ENCODE measurements at regions not wholly inside any gene's neighbourhood (a gene's known extent, or its start where the extent isn't known, plus 50 kb on each side); places are given as distances from the start of the nearest gene placed in this dataset.

- POLR2A ChIA-PET, result interaction anchor here (0.5 kb wide), 1 partner anchor 19 kb away, joined by 3 read pairs; no protein-coding TSS in a partner anchor
- H3K9me2 ChIP-seq (ENCODE audit: insufficient read depth, low read length), result no peaks in the 10 kb centered on the region
- H3K4me2 ChIP-seq (ENCODE audit: low read length), result no peak overlapping the region
- no peaks in the 10 kb centered on the region for H4K20me1 ChIP-seq (ENCODE audit: insufficient read depth, low read length)
- no peaks in the 10 kb centered on the region for H3K79me2 ChIP-seq (ENCODE audit: insufficient read depth, low read depth, low read length)
- no peak overlapping the region for H3K4me3 ChIP-seq (ENCODE audit: low read depth, low read length, poor library complexity, severe bottlenecking)
- H3K27ac ChIP-seq (ENCODE audit: low read depth, low read length, poor library complexity, severe bottlenecking), result no peak overlapping the region
- DNase-seq (ENCODE audit: low spot score), result no peak
- TF ChIP-seq CTCF (conservative IDR thresholded peaks at IDR 0.05; ENCODE audit: low read length) (no peak), EZH2phosphoT487 (IDR thresholded peaks at IDR 0.05; ENCODE audit: borderline replicate concordance, low read depth, low read length) (no peak)
- no peaks in the 10 kb centered on the region for H3K36me3 ChIP-seq (ENCODE audit: insufficient read depth, low read length)
- BruUV-seq (replicated peaks), result no TSS peak
- intact Hi-C loops (cut with micrococcal nuclease; ENCODE audit: unreplicated experiment), result loop anchor here (5.0 to 10.0 kb wide), 2 partner anchors 462 to 625 kb away; no protein-coding TSS in a partner anchor
- H3K9me3 ChIP-seq (ENCODE audit: low read length), result no peaks in the 10 kb centered on the region
- CTCF ChIA-PET (ENCODE audit: unreplicated experiment), result interaction anchor here (0.6 kb wide), 1 partner anchor 1477 kb away, joined by 3 read pairs; no protein-coding TSS in a partner anchor
- H3K4me1 ChIP-seq (ENCODE audit: insufficient read depth, low read length, poor library complexity, severe bottlenecking), result no peaks in the 10 kb centered on the region
- H2AFZ ChIP-seq (ENCODE audit: low read length), result no peak overlapping the region
Observed at GRCh38 chr2:2839782-2840531, 508.9 kb upstream of the MYT1L start.

- Histone ChIP-seq H3K79me2 (ENCODE audit: insufficient read depth, low read depth, low read length) (no peaks in the 10 kb centered on the region), H3K27ac (ENCODE audit: low read depth, low read length, poor library complexity, severe bottlenecking) (no peak overlapping the region), H3K36me3 (ENCODE audit: insufficient read depth, low read length) (no peaks in the 10 kb centered on the region), H2AFZ (ENCODE audit: low read length) (no peak overlapping the region), H4K20me1 (ENCODE audit: insufficient read depth, low read length) (no peaks in the 10 kb centered on the region), H3K4me3 (ENCODE audit: low read depth, low read length, poor library complexity, severe bottlenecking) (no peak overlapping the region), H3K4me1 (ENCODE audit: insufficient read depth, low read length, poor library complexity, severe bottlenecking) (no peaks in the 10 kb centered on the region), H3K4me2 (ENCODE audit: low read length) (no peak overlapping the region), H3K9me2 (ENCODE audit: insufficient read depth, low read length) (no peaks in the 10 kb centered on the region), H3K9me3 (ENCODE audit: low read length) (no peaks in the 10 kb centered on the region)
- POLR2A ChIA-PET, result interaction anchor here (0.5 kb wide), 1 partner anchor 19 kb away, joined by 3 read pairs; no protein-coding TSS in a partner anchor
- intact Hi-C loops (cut with micrococcal nuclease; ENCODE audit: unreplicated experiment), result no loop called here
- no peak for TF ChIP-seq EZH2phosphoT487 (IDR thresholded peaks at IDR 0.05; ENCODE audit: borderline replicate concordance, low read depth, low read length)
- TF ChIP-seq CTCF (conservative IDR thresholded peaks at IDR 0.05; ENCODE audit: low read length), result no peak
- BruUV-seq (replicated peaks), result no TSS peak
- DNase-seq (ENCODE audit: low spot score), result no peak
- CTCF ChIA-PET (ENCODE audit: unreplicated experiment), result interaction anchor here (0.6 kb wide), 1 partner anchor 1476 kb away, joined by 3 read pairs; no protein-coding TSS in a partner anchor
Observed at GRCh38 chr2:2839393-2839781, 508.3 kb upstream of the MYT1L start.

GRCh38 chr2:2838548-2838845 is 507.4 kb upstream of the MYT1L start:
- ChIA-PET POLR2A (no interaction called here), CTCF (ENCODE audit: unreplicated experiment) (no interaction called here)
- H3K4me2 ChIP-seq (ENCODE audit: low read length), result no peak overlapping the region
- BruUV-seq (replicated peaks), result no TSS peak
- no peak overlapping the region for H3K4me3 ChIP-seq (ENCODE audit: low read depth, low read length, poor library complexity, severe bottlenecking)
- H2AFZ ChIP-seq (ENCODE audit: low read length), result no peak overlapping the region
- no peaks in the 10 kb centered on the region for H3K36me3 ChIP-seq (ENCODE audit: insufficient read depth, low read length)
- no peaks in the 10 kb centered on the region for H3K9me3 ChIP-seq (ENCODE audit: low read length)
- no peaks in the 10 kb centered on the region for H4K20me1 ChIP-seq (ENCODE audit: insufficient read depth, low read length)
- no peaks in the 10 kb centered on the region for H3K79me2 ChIP-seq (ENCODE audit: insufficient read depth, low read depth, low read length)
- no peaks in the 10 kb centered on the region for H3K9me2 ChIP-seq (ENCODE audit: insufficient read depth, low read length)
- intact Hi-C loops (cut with micrococcal nuclease; ENCODE audit: unreplicated experiment), result no loop called here
- DNase-seq (ENCODE audit: low spot score), result no peak
- no peaks in the 10 kb centered on the region for H3K4me1 ChIP-seq (ENCODE audit: insufficient read depth, low read length, poor library complexity, severe bottlenecking)
- no peak overlapping the region for H3K27ac ChIP-seq (ENCODE audit: low read depth, low read length, poor library complexity, severe bottlenecking)
- no peak for TF ChIP-seq EZH2phosphoT487 (IDR thresholded peaks at IDR 0.05; ENCODE audit: borderline replicate concordance, low read depth, low read length)
- no peak for TF ChIP-seq CTCF (conservative IDR thresholded peaks at IDR 0.05; ENCODE audit: low read length)
